22Rv1 (cell line): ENCODE measurements at regions not wholly inside any gene's neighbourhood (a gene's known extent, or its start where the extent isn't known, plus 50 kb on each side); places are given as distances from the start of the nearest gene placed in this dataset.
"Not testable (repeated sequence)": the region's sequence is repeated elsewhere in the genome, so short reads cannot be mapped to it uniquely, and the experiment has no call there.

Experiments
- H3K27ac ChIP-seq: fragments of 450-650 bp; 2 replicates; pipeline ENCODE4 v1.5.1; 2017
- CTCF ChIP-seq: fragments of 450-650 bp; IDR thresholded peaks from 2 replicates; pipeline ENCODE4 v1.5.1; 2017; ENCODE audit warnings: mild to moderate bottlenecking
- ZFX ChIP-seq: fragments of 450-650 bp; IDR thresholded peaks from 2 replicates; pipeline ENCODE4 v1.6.1; 2017; ENCODE audit warnings: antibody characterized with exemption, borderline replicate concordance

- H3K27ac ChIP-seq = no peak overlapping the region
- no peak for TF ChIP-seq ZFX
Observed at GRCh38 chr1:65577278-65577677, 156.8 kb downstream of the LEPR start.

- H3K27ac ChIP-seq = not testable (repeated sequence)
Observed at GRCh38 chr1:65577982-65578381, 157.5 kb downstream of the LEPR start.

- H3K27ac ChIP-seq = no peak overlapping the region
- no peak for TF ChIP-seq ZFX
- no peak for TF ChIP-seq CTCF
Observed at GRCh38 chr1:65581119-65581518, 160.7 kb downstream of the LEPR start.

GRCh38 chr1:65584399-65584798 is 163.9 kb downstream of the LEPR start:
- TF ChIP-seq ZFX (no peak), CTCF (no peak)
- H3K27ac ChIP-seq = no peak overlapping the region

DNA sequence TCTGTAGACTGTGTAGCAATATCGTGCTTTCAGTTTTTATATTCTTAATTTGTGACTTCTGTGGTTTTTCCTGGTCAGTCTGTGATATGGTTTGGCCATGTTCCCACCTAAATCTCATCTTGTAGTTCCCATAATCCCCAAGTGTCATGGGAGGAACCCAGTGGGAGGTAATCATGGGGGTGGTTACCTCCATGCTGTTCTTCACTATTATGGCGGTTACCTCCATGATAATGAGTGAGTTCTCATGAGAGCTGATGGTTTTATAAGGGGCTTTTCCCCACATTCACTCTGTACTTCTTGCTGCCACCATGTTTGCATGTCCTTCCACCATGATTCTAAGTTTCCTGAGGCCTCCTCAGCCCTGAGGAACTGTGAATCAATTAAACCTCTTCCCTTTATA is 169.8 kb downstream of the LEPR start:
- TF ChIP-seq ZFX = no peak
- no peak overlapping the region for H3K27ac ChIP-seq

GRCh38 chr1:65593516-65593915 is 173.0 kb downstream of the LEPR start:
- TF ChIP-seq CTCF (no peak), ZFX (no peak)
- no peak overlapping the region for H3K27ac ChIP-seq

- no peak for TF ChIP-seq CTCF
- TF ChIP-seq ZFX = no peak
- no peak overlapping the region for H3K27ac ChIP-seq
Observed at GRCh38 chr1:65595724-65596123, 175.3 kb downstream of the LEPR start.

GRCh38 chr1:65596768-65597167 is 176.3 kb downstream of the LEPR start:
- TF ChIP-seq ZFX (no peak), CTCF (no peak)
- H3K27ac ChIP-seq = no peak overlapping the region

DNA sequence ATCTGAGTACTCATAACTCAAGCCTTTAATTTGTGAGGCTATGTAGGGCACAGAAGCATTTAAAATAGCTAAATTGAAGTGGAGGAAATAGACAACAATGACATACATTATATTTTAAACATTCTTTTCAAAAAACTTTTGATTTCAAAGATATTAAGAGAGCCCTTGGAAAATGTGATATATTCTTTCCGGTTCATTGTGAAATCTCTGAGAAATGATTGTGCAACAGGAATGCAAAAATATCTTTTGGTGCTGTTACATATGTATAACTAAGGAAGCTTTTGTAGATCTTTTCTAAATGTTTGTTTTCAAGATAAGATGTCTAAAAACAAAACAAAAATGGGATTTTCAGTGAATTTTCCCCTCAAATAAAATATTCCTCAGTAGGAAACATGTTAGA is 185.2 kb downstream of the LEPR start:
- no peak overlapping the region for H3K27ac ChIP-seq
- TF ChIP-seq ZFX (no peak), CTCF (no peak)
